Activated T-cell treated with anti-CD3 and anti-CD28 coated beads, Interleukin-2, amount 50 U/mL, for 48 hours (primary cell): ENCODE measurements at regions not wholly inside any gene's neighbourhood (a gene's known extent, or its start where the extent isn't known, plus 50 kb on each side); places are given as distances from the start of the nearest gene placed in this dataset.
"Not testable (repeated sequence)": the region's sequence is repeated elsewhere in the genome, so short reads cannot be mapped to it uniquely, and the experiment has no call there.

Experiments used
- DNase-seq, 2 experiments: peaks; one replicate each; pipeline ENCODE4 v3.0.0-alpha.2; 2020

DNA sequence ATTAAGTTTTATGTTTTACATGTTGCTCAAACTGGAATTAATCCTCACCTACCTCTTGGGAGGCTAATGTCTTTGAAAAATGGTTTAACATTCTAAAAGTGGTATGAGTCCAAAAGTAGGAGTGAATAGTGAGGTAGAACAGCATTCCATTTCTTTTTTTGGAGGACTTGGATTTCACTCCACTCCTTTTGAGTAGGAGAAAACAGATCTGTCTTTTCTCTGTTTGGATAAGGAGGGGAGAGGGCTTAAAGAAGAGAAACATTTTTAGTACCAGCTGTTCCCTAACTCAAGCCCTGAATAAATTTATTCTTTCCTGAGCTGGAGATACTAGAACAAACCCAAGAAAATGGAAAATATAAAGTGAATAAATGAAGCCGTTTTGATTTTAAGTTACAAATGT lies 687.9 kb downstream of the MECOM start:
- DNase-seq, result no peak

DNA sequence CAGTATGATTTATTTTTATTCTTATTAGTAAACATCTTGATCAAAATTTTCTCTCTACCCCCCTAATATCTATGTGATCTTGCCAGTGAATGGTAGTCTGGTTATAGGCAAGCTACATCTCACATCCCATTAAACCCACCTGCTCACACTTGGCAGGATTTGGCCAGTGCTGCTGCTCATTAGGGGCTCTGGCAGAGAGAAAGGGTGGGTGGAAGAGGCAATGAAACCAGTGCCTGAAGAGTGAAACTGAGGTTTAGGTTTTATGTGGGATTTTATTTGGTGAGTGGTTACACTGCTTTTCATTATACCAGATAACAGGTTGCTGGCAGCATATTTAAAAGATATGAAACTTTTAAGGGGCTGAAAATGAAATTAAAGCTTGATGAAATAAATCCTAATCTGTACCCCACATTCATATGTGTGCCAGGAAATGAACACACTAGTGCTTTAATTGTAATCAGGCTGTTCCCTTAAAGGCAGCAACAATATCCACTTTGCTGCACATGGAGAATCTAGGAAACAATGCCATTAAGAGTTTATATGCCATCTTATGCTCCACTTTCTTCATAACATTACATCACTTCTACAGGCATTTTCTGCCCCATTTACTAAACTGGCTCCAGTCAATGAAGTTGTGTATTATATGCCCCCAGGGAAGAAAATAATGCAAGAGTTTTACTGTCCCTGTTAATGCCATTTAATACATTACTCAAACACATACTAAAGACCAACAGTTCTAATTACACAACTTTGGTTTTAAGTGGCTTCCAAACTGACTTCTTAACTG lies 688.7 kb downstream of the MECOM start:
- DNase-seq, result no peak

DNA sequence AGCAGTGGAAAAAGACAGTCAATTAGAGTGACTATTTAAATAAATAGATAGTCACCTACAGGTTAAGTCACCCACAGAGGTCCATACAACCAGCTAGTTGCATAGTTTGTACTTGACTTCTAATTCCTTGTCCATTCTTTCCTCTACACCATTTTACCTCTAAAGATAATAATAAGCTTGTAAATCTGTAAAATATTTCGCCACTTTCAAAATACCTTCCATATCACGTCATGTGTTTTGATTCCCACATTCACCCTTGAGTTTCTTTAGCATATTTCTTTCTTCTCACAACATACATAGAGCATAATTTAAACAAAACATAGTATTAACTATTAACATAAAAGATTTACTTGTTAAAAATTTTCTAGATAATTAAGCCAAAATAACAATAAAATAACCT lies 689.6 kb downstream of the MECOM start:
- no peak for DNase-seq

DNA sequence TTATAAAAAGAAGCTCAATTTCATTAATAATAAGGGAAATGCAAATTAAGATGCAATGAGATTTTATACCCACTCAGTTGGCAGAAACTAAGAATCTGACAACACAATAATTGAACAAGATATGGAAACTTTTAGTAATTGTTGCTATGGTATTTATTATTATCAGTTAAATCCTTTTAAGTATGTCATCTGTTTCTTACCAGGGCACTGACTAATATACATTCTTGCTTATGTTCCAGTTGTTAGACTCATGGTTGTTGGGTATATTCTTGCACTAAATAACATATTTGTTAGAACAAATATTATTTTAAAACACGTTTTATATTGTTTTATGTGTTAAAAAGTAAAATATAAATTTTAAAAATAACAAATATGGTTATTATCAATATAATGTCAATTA lies 690.3 kb downstream of the MECOM start:
- DNase-seq, result no peak

DNA sequence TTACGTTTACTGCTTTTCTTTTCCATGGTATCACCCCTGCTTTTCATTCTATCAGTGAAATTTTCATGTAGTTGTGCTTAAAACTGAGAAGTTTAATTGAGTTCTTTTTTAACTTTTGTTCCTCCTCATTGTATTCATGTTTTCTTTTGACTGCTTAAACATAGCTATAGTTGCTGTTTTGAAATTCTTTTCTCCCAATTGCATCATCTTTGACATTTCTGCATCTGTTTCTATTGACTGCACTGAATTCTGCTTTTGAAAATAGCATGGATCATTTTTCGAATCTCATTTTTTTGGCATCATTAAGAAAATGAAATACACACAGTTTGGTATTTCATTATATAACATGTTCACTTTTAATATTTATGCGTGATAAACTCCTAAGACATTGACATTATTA lies 694.9 kb downstream of the MECOM start:
- no peak for DNase-seq

DNA sequence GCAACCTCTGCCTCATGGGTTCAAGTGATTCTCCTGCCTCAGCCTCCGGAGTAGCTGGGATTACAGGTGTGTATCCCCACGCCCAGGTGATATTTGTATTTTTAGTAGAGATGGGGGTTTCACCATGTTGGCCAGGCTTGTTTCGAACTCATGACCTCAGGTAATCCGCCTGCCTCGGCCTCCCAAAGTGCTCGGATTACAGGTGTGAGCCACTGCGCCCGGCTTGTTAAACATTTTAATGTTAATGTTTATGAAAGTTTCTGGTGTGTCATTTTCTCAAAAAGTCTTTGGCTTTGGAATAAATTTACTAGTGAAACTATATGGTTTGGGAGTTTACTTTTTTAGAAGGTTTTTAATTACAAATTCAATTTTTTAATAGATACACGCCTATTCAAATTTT lies 698.8 kb downstream of the MECOM start:
- DNase-seq, result no peak

DNA sequence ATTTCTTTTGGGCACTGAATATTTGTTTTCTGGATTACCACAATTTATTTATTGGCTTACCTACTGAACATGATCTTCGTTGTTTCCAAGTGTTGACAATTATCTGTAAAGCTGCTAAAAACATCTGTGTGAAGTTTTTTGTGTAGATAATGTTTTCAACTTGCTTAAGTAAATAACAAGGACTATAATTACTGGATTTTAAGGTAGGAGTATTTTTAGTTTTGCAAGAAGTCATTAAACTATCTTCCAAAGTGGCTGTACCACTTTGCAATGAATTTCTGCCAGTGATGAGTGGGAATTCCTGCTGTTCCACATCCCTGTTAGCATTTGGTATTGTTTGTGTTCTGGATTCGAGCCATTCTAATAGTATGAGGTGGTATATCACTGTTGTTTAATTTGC lies 702.2 kb downstream of the MECOM start:
- no peak for DNase-seq

DNA sequence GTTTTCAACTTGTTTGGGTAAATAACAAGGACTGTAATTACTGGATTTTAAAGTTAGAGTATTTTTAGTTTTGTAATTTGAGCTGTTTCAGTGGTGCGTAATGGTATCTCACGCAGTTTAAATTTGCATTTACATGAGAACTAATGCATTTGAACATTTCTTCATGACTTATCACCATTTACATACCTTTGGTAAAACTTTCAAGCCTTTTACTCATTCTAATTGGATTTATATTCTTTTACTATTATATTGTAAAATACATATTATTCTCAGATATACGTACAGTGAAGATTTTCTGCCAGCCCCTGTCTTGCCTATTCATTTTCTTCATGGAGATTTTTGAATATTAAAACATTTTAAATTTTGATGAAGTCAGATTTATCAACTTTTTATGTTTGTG lies 703.8 kb downstream of the MECOM start:
- no peak for DNase-seq

DNA sequence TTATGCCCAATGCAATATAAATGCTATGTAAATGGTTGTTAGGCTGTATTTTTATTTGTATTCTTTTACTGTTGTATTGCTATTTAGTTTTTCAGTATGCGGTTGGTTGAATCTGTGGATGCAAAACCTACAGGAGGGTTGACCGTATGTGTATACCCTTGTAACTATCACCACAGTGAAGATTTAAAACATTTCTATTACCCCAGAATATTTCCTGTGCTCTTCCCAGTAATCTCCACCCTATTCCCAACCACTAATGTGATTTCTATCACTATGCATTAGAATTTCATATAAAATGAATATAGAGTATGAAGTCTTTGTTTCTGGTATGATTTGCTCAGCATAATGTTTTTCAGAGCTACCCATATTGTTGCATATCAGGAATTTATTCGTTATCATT lies 705.0 kb downstream of the MECOM start:
- DNase-seq, result no peak

DNA sequence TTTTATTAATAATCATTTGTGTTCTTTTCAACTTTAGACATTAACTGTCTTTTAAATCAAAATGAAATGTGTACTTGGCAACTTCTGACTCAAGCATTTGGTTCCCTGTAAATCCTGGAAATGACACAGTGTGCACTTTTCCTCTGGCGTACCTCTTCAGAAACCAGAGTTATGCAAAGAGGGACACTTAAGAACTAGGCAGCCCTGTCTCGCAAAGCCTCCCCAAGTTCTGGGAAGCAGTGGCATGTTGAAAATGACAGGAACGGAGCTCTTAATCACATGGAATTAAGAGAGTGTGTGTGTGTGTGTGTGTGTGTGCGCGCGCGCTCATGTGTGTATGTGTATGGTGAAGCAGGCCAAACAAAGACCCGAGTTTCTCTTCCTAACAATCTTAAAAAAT lies 707.4 kb downstream of the MECOM start:
- DNase-seq, result no peak

DNA sequence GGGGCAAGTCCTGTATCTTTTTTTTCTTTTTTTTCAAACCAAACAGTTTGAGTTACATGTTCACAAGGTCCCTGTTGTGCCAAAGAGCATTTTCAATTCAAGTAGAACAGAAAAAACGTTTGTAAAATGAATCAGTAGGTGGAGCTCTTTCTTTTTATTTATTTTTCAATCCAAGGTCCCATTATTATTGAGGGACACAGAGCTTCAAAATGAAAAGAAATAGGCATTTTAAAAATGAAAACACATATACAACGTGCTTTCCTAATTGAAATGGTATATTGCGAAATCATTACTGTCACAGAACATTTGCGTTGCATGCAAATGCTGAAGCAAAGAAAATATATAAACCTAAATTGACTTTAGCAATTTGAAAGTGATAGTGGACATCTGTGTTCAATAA lies 711.0 kb downstream of the MECOM start:
- DNase-seq, result no peak

DNA sequence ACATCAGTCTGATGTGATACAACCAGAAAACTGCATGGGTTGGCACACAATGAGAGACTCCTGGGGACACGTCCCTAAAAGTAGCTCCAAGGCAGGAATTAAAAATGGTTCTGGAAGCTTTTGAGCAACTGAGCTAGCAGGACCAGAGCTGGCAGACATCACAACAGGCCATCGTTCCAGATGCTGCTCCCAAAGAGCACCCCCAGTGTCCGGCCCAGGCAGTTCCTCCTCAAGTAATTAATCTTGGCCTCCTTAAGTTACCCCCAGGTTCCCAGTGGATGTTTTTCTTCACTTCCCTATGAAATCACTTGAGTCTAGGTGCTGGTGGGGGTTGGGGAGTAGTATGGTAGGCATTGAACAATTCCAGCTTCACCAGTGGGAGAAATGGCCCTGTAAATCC lies 711.6 kb downstream of the MECOM start:
- DNase-seq, result no peak

DNA sequence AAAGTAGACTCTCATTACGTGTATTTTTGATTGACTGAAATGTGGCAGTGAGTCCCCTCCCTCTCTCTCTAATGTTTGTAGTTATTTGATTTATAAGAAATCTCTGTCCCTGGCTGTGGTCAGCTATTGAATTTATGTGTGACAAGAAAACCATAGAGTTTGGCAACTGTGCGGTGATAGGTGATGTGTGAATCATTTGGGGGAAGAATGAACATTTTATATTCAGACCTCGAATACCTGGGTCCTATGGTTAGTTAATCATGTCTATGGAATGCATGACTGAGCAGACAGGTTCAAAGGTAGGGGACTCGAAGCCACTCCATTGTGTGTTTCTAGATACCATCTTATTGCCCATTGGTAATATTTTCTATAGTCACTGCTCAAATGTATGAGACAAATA lies 712.1 kb downstream of the MECOM start:
- DNase-seq, result no peak

DNA sequence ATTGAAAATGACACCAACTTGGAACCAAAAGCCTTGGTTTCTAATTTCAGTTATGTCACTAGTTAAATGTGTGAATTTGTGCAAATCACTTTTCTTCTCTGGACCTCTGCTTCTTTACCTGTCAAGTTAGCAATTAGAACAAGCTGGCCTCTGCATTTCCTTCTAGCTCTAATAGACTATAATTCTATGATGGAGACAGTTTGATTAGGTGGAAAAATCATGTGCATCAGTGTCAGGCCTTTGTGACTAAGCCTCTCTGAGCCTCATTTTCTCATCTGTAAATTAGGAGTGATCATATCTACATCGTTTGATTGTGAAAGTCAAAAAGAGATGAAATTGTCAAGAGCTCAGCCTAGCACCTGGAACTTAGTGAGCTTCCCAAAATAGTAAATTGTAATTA lies 712.9 kb downstream of the MECOM start:
- DNase-seq, result no peak

DNA sequence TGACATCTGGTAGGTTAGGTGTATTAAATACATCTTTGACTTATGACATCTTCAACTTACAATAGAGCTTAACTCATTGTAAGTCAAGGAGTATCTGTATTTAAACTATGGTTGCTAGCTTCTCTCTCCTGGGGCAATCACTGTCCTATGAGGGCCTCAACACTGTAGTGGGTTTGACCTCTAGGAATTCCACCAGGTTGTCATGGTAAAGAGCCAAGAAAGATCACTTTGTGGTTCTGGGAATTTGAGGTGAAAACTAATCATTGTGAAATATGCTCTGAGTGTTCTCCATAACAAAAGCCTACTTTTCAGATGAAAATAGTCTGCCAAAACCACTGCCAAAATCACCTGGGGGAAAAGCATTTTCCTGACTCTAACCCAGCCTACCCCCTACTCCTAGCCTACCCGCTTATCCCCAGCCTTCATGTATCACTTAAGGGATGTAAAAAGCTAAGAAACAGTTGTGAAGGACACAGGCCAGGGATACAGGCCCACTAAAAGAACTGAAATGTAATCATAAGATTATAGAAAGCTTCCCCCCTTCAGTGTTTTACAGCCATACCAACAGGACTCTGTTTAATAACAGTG lies 723.8 kb downstream of the MECOM start:
- no peak for DNase-seq

DNA sequence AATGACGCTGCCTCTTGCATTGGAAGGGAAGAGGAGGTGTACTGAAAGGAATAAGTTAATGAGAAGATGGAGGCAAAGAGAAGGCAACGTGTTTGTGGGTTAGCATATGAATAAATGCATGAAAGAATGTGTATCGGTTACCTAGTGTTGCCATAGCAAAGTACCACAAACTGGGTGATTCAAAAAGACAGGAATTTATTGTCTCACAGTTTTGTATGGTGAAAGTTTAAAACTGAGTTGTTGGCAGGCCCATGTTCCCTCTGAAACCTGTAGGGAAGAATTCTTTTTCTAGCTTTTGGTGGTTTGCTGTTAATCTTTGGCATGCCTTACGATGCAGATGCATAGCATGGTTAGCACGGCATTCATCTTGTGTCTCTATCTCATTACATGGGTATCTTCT lies 729.9 kb downstream of the MECOM start:
- no peak for DNase-seq

DNA sequence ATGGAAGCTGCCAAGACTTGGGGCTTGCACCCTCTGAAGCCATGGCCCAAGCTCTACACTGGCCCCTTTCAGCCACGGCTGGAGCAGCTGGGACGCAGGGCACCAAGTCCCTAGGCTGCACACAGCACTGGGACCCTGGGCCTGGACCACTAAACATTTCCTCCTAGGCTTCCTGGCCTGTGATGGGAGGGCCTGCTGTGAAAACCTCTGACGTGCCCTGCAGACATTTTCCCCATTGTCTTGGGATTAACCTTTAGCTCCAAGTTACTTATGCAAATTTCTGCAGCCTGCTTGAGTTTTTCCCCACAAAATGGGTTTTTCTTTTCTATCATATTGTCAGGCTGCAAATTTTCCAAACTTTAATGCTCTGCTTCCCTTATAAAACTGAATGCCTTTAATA lies 733.5 kb downstream of the MECOM start:
- DNase-seq, result not testable (repeated sequence)

DNA sequence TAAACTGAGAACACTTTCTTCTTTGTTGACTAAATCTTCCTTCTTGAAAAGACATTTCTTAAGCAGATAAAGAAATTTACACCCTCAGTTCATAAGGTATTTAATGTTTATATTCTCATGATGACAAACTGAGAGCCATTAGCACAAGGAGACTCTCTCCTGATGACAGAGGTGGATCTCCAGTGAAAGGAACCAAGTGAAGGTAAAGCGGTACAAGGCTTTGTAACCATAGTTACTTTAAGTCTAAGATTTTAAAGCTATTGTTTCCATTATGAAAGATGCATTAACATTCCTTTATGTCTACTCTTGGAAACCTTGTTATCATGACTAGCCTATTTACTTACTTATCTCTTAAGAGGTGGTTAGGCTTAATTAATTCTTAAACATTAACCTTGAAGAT lies 737.1 kb downstream of the MECOM start:
- no peak for DNase-seq

DNA sequence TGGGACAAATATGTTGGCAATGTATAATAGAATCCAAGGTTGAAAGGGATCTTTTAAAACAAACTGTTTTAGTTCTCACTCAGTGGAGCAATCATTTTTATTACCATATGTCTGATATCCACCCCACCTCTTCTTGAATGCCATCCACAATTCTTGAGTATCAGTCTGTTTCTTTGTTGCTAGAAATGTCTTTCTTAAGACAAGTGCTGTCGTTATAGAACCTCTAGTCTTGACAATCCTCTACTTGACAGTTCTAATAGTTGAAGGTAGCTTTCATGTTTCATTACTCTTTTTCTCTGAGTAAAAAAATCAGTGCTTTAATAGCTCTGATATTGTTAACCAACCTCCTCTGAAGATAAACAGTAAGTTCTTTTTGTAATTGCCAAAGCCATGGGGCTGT lies 737.9 kb downstream of the MECOM start:
- DNase-seq, result no peak

DNA sequence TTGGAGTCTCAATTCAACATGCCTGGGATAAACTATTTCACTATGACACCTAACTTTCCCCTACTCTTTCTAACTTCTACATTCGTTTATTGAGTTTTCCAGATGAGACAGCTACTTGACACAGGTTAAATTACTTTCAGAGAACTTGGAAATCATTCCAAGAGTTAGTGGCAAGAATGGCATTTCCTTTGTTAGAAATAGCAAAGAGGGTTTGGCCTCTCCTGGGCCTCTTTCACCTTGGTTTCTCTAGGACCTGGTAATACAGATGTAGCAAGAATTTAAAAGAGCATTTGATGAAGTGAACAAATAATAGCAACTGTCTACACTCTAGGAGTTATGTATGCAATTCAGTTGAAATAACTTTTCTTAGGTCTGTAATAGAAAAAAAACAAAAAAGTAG lies 748.9 kb downstream of the MECOM start:
- DNase-seq, result no peak

DNA sequence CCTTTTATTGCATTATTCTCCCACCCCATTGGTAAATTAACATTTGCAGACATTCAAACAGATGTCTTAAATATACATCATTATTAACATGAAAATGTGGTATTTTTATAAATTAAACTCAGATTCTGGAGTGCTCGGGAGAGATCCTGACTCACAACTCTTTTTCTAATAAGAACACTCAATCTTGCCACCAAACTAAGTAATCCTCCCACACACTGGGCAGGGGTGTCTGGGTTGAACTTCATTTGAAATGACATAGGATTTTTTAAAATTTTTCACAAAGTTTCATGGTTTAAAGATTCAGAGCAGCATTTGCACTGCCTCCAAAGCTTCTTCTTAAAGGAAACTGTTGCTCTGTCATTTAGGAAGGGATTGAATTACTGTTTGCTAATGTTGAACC lies 754.3 kb downstream of the MECOM start:
- DNase-seq, result no peak

DNA sequence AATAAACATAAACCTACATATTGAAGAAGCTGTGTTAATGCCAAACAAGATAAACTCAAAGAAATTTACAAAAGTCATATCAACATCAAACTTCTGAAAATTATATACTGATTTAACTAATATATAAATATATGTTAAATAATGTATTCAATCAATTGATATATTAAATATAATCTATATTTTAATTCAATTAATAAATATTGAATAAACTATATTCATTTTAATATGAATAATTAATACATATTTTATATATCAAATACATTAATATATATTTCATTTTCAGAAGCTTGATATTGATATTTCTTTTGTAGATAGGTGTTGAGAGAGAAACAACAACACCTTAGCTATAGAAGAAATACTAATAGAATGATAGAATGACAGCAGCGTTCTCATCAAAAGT lies 768.1 kb downstream of the MECOM start:
- DNase-seq, result no peak

DNA sequence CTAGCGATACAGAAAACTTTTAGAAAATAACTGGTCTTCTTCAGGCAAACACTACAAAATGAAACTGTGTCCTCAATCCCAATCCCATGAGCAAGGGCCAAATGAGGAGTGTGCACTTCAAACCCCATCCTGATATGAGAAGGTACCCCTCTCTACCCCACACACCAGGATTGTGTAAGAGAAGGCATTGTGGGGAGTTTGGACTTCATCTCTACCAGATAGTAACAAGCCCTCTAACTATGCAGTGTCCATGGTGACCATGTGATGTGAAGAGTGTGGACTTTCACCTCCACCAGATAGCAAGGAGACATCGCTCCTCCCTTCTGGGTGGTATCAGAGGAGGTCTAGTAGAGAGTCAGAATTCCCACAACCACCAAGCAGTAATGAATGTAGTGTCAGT lies 769.3 kb downstream of the MECOM start:
- no peak for DNase-seq

DNA sequence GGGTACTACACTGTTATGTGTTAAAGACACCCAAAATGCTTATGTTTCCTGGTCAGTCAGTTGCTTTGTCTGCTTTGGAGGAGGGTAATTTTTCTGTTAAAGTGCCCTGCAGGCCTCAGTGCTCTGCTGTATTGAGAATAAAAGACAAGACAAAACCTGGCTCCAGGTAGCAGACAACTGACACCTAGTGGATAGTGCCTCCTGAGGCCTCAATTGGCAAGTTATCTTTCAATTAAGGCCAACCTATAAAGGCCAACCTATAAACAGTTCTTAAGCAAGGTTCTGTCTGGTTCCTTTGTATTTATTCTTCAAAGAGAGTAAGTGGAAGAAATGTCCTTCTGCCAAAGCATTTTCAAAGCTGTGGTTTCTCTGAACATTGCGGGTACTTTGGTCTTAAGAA lies 773.8 kb downstream of the MECOM start:
- no peak for DNase-seq

DNA sequence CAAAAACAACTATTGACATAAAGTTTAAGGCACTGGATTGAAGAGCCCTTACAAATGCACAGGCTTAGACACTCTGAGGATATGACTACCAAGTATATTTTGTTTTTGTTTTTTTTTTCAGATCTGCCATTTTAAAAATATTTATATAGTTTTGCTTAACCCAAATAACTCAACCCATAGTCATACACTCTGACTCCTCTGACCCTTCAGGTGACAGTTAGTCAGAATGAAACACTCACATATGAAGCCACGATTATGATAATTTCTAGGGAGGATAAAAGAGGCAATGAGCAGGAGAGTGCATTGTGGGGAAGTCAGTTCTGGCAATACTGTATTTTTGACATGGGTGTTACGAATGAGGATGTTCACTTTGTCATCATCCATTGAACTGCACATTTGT lies 774.7 kb downstream of the MECOM start:
- no peak for DNase-seq
